H1 (cell line): ENCODE measurements at regions not wholly inside any gene's neighbourhood (a gene's known extent, or its start where the extent isn't known, plus 50 kb on each side); places are given as distances from the start of the nearest gene placed in this dataset.

Experiments used
- CTCF ChIA-PET: fragments of 300-600 bp; sonication (Branson Sonifier 250); formaldehyde crosslinking; loops from one replicate; lab custom pipeline; 2021; ENCODE audit not compliant: partially characterized antibody; lab: Charles Lee
- POLR2A ChIA-PET: fragments of 300-600 bp; sonication (Branson Sonifier 250); formaldehyde crosslinking; loops from one replicate; lab custom pipeline; 2021; ENCODE audit warnings: inconsistent platforms; ENCODE audit not compliant: partially characterized antibody; lab: Charles Lee
- DNase-seq, 2 experiments: peaks; one replicate each; pipeline versions ENCODE4 v3.0.0 to v3.0.0-alpha.2; 2010 to 2022; ENCODE audit warnings: low spot score in 2 of 2, low read depth in 1 of 2, mixed read lengths in 1 of 2
- FAIRE-seq: peaks from 2 replicates; lab custom pipeline; 2011; peaks lifted over from hg19 to GRCh38; lab: Jason Lieb, UNC
- H2AFZ ChIP-seq: 2 replicates; pipeline ENCODE4 v1.8.1; 2012; ENCODE audit warnings: low read length, inconsistent platforms
- H2AK5ac ChIP-seq: 2 replicates; pipeline ENCODE4 v1.6.1; 2013; ENCODE audit warnings: low read depth, low read length
- H2BK120ac ChIP-seq: replicated peaks from 2 replicates; pipeline ENCODE3; 2013; ENCODE audit warnings: low read depth, low read length, inconsistent platforms
- H2BK12ac ChIP-seq: 2 replicates; pipeline ENCODE4 v1.6.1; 2013; ENCODE audit warnings: low read depth, low read length
- H2BK15ac ChIP-seq: 2 replicates; pipeline ENCODE4 v1.6.1; 2013; ENCODE audit warnings: low read length
- H2BK20ac ChIP-seq: 2 replicates; pipeline ENCODE4 v1.6.1; 2013; ENCODE audit warnings: low read length
- H2BK5ac ChIP-seq: 2 replicates; pipeline ENCODE4 v1.6.1; 2013; ENCODE audit warnings: low read depth, low read length
- H3K14ac ChIP-seq: 2 replicates; pipeline ENCODE4 v1.6.1; 2013; ENCODE audit warnings: inconsistent platforms; ENCODE audit not compliant: insufficient read length
- H3K18ac ChIP-seq: 2 replicates; pipeline ENCODE4 v1.6.1; 2013; ENCODE audit warnings: low read length; ENCODE audit errors: extremely low read depth
- H3K23ac ChIP-seq: 2 replicates; pipeline ENCODE4 v1.6.1; 2013; ENCODE audit warnings: inconsistent platforms; ENCODE audit not compliant: insufficient read length
- H3K23me2 ChIP-seq: 2 replicates; pipeline ENCODE4 v1.6.1; 2013; ENCODE audit warnings: low read depth, low read length
- H3K27ac ChIP-seq: 2 replicates; pipeline ENCODE4 v1.6.1; 2011; ENCODE audit warnings: low read depth, low read length, inconsistent platforms
- H3K27me3 ChIP-seq, 4 experiments: replicated peaks in 1 of 4; 1 replicate in 1 of 4; 2 replicates in 3 of 4; pipeline versions ENCODE4 v1.6.1 to v1.8.1; 2011 to 2013; ENCODE audit warnings: low read length in 3 of 4, mild to moderate bottlenecking in 3 of 4, inconsistent platforms in 2 of 4, mixed read lengths in 2 of 4, moderate library complexity in 1 of 4; ENCODE audit not compliant: control insufficient read depth in 3 of 4, insufficient read depth in 3 of 4; ENCODE audit errors: extremely low read depth in 1 of 4
- H3K36me3 ChIP-seq, 4 experiments: 2 replicates each; pipeline versions ENCODE4 v1.6.1 to v1.8.1; 2011 to 2013; ENCODE audit warnings: mild to moderate bottlenecking in 4 of 4, low read length in 3 of 4, moderate library complexity in 2 of 4, control low read depth in 1 of 4, inconsistent platforms in 1 of 4; ENCODE audit not compliant: insufficient read depth in 4 of 4, control insufficient read depth in 2 of 4
- H3K4ac ChIP-seq: replicated peaks from 2 replicates; pipeline ENCODE3; 2013; ENCODE audit warnings: low read length, low read depth, mixed read lengths, inconsistent platforms; ENCODE audit not compliant: insufficient read length
- H3K4me1 ChIP-seq, 4 experiments: replicated peaks in 1 of 4; 1 replicate in 1 of 4; 2 replicates in 3 of 4; pipeline versions ENCODE4 v1.6.1 to v1.8.1; 2011 to 2013; ENCODE audit warnings: low read length in 3 of 4, inconsistent platforms in 2 of 4, mixed read lengths in 1 of 4; ENCODE audit not compliant: insufficient read depth in 4 of 4, control insufficient read depth in 3 of 4
- H3K4me2 ChIP-seq, 2 experiments: 2 replicates each; pipeline versions ENCODE4 v1.6.1 to v1.8.1; 2011 to 2013; ENCODE audit warnings: low read depth in 2 of 2, low read length in 2 of 2, control low read depth in 1 of 2, inconsistent platforms in 1 of 2, mild to moderate bottlenecking in 1 of 2; ENCODE audit not compliant: insufficient read depth in 1 of 2
- H3K4me3 ChIP-seq, 4 experiments: fragments of 200-600, 300-600 bp in 1 of 4; sonication (generic), shearing (Covaris generic), sonication (Bioruptor Twin) in 1 of 4; 2 replicates each; pipeline versions ENCODE4 v1.5.1 to v1.8.1; 2011 to 2016; ENCODE audit warnings: low read length in 4 of 4, low read depth in 3 of 4, control low read depth in 2 of 4, inconsistent platforms in 2 of 4, mild to moderate bottlenecking in 2 of 4, mixed read lengths in 1 of 4, moderate library complexity in 1 of 4; ENCODE audit not compliant: insufficient read depth in 2 of 4; ENCODE audit errors: extremely low read depth in 1 of 4
- H3K56ac ChIP-seq: replicated peaks from 2 replicates; pipeline ENCODE3; 2013; ENCODE audit warnings: low read depth, mild to moderate bottlenecking, mixed read lengths, low read length, inconsistent platforms; ENCODE audit not compliant: insufficient read length
- H3K79me1 ChIP-seq: 2 replicates; pipeline ENCODE4 v1.6.1; 2013; ENCODE audit warnings: low read depth, low read length, control low read depth
- H3K79me2 ChIP-seq, 2 experiments: 2 replicates each; pipeline versions ENCODE4 v1.6.1 to v1.8.1; 2012 to 2013; ENCODE audit warnings: low read length in 2 of 2, mild to moderate bottlenecking in 2 of 2, inconsistent platforms in 1 of 2; ENCODE audit not compliant: insufficient read depth in 2 of 2, control insufficient read depth in 1 of 2
- H3K9ac ChIP-seq, 4 experiments: replicated peaks in 1 of 4; 1 replicate in 1 of 4; 2 replicates in 3 of 4; pipeline versions ENCODE4 v1.6.1 to v1.8.1; 2011 to 2013; ENCODE audit warnings: low read depth in 3 of 4, low read length in 3 of 4, control low read depth in 2 of 4, mild to moderate bottlenecking in 2 of 4, moderate library complexity in 2 of 4, inconsistent platforms in 1 of 4; ENCODE audit errors: extremely low read depth in 1 of 4
- H3K9me3 ChIP-seq, 2 experiments: 2 replicates each; pipeline versions ENCODE4 v1.6.1 to v1.8.1; 2012 to 2013; ENCODE audit warnings: mild to moderate bottlenecking in 2 of 2, moderate library complexity in 2 of 2, control low read depth in 1 of 2, inconsistent platforms in 1 of 2, low read depth in 1 of 2, low read length in 1 of 2, mixed read lengths in 1 of 2; ENCODE audit not compliant: insufficient read depth in 2 of 2
- H4K20me1 ChIP-seq, 2 experiments: replicated peaks in 1 of 2; 2 replicates each; pipeline versions ENCODE3 to v1.8.1; 2011 to 2013; ENCODE audit warnings: inconsistent platforms in 2 of 2, low read length in 2 of 2, mild to moderate bottlenecking in 1 of 2; ENCODE audit not compliant: insufficient read depth in 2 of 2, control insufficient read depth in 1 of 2
- H4K5ac ChIP-seq: 2 replicates; pipeline ENCODE4 v1.6.1; 2013; ENCODE audit warnings: low read length, low read depth, mixed read lengths, inconsistent platforms; ENCODE audit not compliant: insufficient read length
- H4K8ac ChIP-seq: 2 replicates; pipeline ENCODE4 v1.8.0; 2013; ENCODE audit warnings: mild to moderate bottlenecking, moderate library complexity, low read length, inconsistent platforms; ENCODE audit not compliant: insufficient read depth; ENCODE audit errors: extremely low read depth
- H4K91ac ChIP-seq: replicated peaks from 2 replicates; pipeline ENCODE3; 2013; ENCODE audit warnings: low read length, mixed read lengths, inconsistent platforms; ENCODE audit not compliant: insufficient read length
- ASH2L ChIP-seq: fragments of 200-600, 300-600 bp; sonication (generic); IDR thresholded peaks from one replicate; pipeline ENCODE4 v1.7.1; 2017; ENCODE audit warnings: low read length
- CHD2 ChIP-seq: IDR thresholded peaks from 2 replicates; pipeline ENCODE4 v1.6.1; 2012; ENCODE audit warnings: low read length, improper control_type of control experiment
- CREB1 ChIP-seq: IDR thresholded peaks from 2 replicates; pipeline ENCODE4 v1.6.1; 2012; ENCODE audit warnings: inconsistent platforms
- CTBP2 ChIP-seq: IDR thresholded peaks from 2 replicates; pipeline ENCODE4 v1.7.0; 2011; ENCODE audit warnings: borderline replicate concordance, mild to moderate bottlenecking, moderate library complexity, mixed read lengths, low read length; ENCODE audit not compliant: insufficient read depth, insufficient read length
- EGR1 ChIP-seq: IDR thresholded peaks from 2 replicates; pipeline ENCODE4 v1.6.1; 2011; ENCODE audit warnings: low read depth, low read length, borderline replicate concordance
- EP300 ChIP-seq, 2 experiments: IDR thresholded peaks; 1 replicate in 1 of 2; 2 replicates in 1 of 2; pipeline ENCODE4 v1.6.1; 2011 to 2012; ENCODE audit warnings: low read depth in 2 of 2, low read length in 2 of 2, mild to moderate bottlenecking in 2 of 2, borderline replicate concordance in 1 of 2, inconsistent platforms in 1 of 2, moderate library complexity in 1 of 2
- GTF2F1 ChIP-seq: IDR thresholded peaks from 2 replicates; pipeline ENCODE4 v1.6.1; 2012; ENCODE audit warnings: low read depth, low read length, improper control_type of control experiment, borderline replicate concordance
- NRF1 ChIP-seq: IDR thresholded peaks from 2 replicates; pipeline ENCODE4 v1.6.1; 2011; ENCODE audit warnings: mild to moderate bottlenecking, low read depth, low read length, improper control_type of control experiment
- RAD21 ChIP-seq, 2 experiments: IDR thresholded peaks in 1 of 2; conservative IDR thresholded peaks in 1 of 2; 2 replicates each; pipeline ENCODE4 v1.6.1; 2011; ENCODE audit warnings: low read depth in 2 of 2, low read length in 2 of 2, improper control_type of control experiment in 1 of 2, inconsistent platforms in 1 of 2, mild to moderate bottlenecking in 1 of 2, moderate library complexity in 1 of 2
- SIRT6 ChIP-seq: IDR thresholded peaks from one replicate; pipeline ENCODE4 v1.7.1; 2012; ENCODE audit warnings: low read length, inconsistent platforms
- SP1 ChIP-seq: IDR thresholded peaks from 2 replicates; pipeline ENCODE4 v1.6.1; 2011; ENCODE audit warnings: low read depth, low read length
- SP4 ChIP-seq: IDR thresholded peaks from 2 replicates; pipeline ENCODE4 v1.6.1; 2012; ENCODE audit warnings: low read length, inconsistent platforms
- SRF ChIP-seq: IDR thresholded peaks from 2 replicates; pipeline ENCODE4 v1.6.1; 2011; ENCODE audit warnings: mild to moderate bottlenecking, low read depth, low read length, moderate library complexity
- SUZ12 ChIP-seq: fragments of 200-600 bp; sonication (generic); IDR thresholded peaks from 2 replicates; pipeline ENCODE4 v1.6.1; 2012; ENCODE audit warnings: mild to moderate bottlenecking, inconsistent platforms, low read length, moderate library complexity, mixed read lengths
- WGBS, 2 experiments: shearing (Covaris generic) in 1 of 2; methylation state at CpG; one replicate each; pipeline versions ENCODE4 v1.1.6 to v1.1.7; 2013 to 2015; ENCODE audit warnings: low lambda C conversion rate in 2 of 2, mixed read lengths in 2 of 2, inconsistent platforms in 1 of 2, low coverage in 1 of 2, missing lambda C conversion rate in 1 of 2; ENCODE audit not compliant: insufficient replicate concordance in 2 of 2, insufficient coverage in 1 of 2, insufficient read length in 1 of 2; ENCODE audit errors: extremely low coverage in 1 of 2, missing lambda C conversion rate in 1 of 2; 5-methylcytosine and 5-hydroxymethylcytosine counted together

DNA sequence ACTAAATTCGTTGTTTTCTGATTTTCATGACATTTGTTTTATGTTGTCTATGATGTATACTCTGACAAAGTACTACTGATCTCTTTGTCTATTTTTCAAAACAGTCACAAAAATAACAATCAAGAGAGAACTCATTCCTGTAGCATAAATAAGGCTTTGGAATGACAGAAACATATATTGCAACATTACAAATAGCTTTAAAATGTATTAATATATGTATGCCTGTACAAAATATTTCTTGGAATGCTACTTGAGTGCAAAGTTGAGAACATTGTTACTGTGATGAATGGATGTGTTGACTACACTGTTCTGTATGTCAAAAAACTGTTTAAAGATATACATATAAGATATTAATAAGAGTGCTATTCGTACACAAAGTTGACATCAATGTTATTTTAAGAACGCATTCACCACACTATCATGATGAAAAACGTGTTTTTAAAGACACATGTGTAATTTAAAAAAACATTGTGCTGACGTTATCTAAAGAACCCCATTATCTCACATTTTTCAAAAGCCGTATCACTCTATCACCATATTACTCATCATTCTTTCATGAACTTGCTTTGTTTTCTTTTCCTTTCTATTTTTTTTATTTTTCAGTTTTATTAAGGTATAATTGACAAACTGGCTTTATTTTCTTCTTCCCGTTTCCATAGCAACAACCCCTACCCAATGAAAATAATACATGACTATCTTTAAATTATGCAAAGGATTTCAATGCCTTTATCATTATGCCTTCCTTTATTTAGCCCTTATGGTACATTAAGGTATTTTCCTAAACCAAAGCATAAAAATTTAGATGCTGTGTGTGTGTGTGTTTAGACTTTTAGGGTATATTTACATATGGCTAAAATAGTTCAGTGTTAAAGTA lies 918.8 kb downstream of the SLITRK1 start:
- 83 to 100% methylated on average over 1 to 7 of the region's 7 CpGs for WGBS, 2 experiments
- ChIA-PET POLR2A (no interaction called here), CTCF (interaction anchor here (0.7 kb wide), 1 partner anchor 42 kb away, joined by 6 read pairs; no protein-coding TSS in a partner anchor)
- no peak overlapping the region for H3K27ac ChIP-seq
- no peaks in the 10 kb centered on the region for H3K79me2 ChIP-seq
- H2BK15ac ChIP-seq = no peak overlapping the region
- H2BK12ac ChIP-seq = no peak overlapping the region
- DNase-seq (no peak), FAIRE-seq (no peak)
- H2BK20ac ChIP-seq = no peak overlapping the region
- H3K56ac ChIP-seq = no peak overlapping the region
- H3K9ac ChIP-seq = no peak overlapping the region
- no peaks in the 10 kb centered on the region for H3K9me3 ChIP-seq
- peaks cover 0 to 2% (median 0%) of the 10 kb centered on the region in 4 experiments; a peak in 1 of 8 replicates for H3K36me3 ChIP-seq
- no peak overlapping the region for H3K4me2 ChIP-seq
- H3K27me3 ChIP-seq = no peaks in the 10 kb centered on the region
- no peak overlapping the region for H2BK120ac ChIP-seq
- no peaks in the 10 kb centered on the region for H3K4me1 ChIP-seq
- H4K91ac ChIP-seq = no peak overlapping the region
- no peaks in the 10 kb centered on the region; the same call in 1 of the 2 replicates for H3K23me2 ChIP-seq
- no peak overlapping the region for H3K18ac ChIP-seq
- no peak overlapping the region for H2AFZ ChIP-seq
- H4K5ac ChIP-seq = no peak overlapping the region
- H4K20me1 ChIP-seq = no peaks in the 10 kb centered on the region
- no peak overlapping the region for H3K4ac ChIP-seq
- no peak overlapping the region for H3K23ac ChIP-seq
- no peak overlapping the region for H2BK5ac ChIP-seq
- H3K14ac ChIP-seq = no peak overlapping the region
- H4K8ac ChIP-seq = no peak overlapping the region
- H3K4me3 ChIP-seq = no peak overlapping the region
- H3K79me1 ChIP-seq = no peaks in the 10 kb centered on the region
- H2AK5ac ChIP-seq = no peak overlapping the region
- TF ChIP-seq SRF (no peak), CHD2 (no peak), CTBP2 (no peak), ASH2L (no peak), SP1 (no peak), RAD21 (IDR thresholded peaks at IDR 0.05 in 1 of 2, conservative IDR thresholded peaks at IDR 0.05 in 1 of 2; ENCODE audit: low read depth in 2 of 2, low read length in 2 of 2) (no peak), GTF2F1 (no peak), SIRT6 (no peak), SP4 (no peak), NRF1 (no peak), EP300 (IDR thresholded peaks at IDR 0.05; ENCODE audit: borderline replicate concordance in 1 of 2, low read depth in 2 of 2, low read length in 2 of 2) (no peak), CREB1 (no peak), SUZ12 (no peak), EGR1 (no peak)
